IMR-90 (cell line): ENCODE measurements at regions not wholly inside any gene's neighbourhood (a gene's known extent, or its start where the extent isn't known, plus 50 kb on each side); places are given as distances from the start of the nearest gene placed in this dataset.
"Not testable (repeated sequence)": the region's sequence is repeated elsewhere in the genome, so short reads cannot be mapped to it uniquely, and the experiment has no call there.

ENCODE experiments used
- ATAC-seq: fragments of 200-7000 bp; cut with Tn5 transposase; 2 replicates; pipeline ENCODE4 v1.9.1; 2020; ENCODE audit warnings: low read depth, mild to moderate bottlenecking, moderate library complexity
- BruUV-seq: library from RNA; stranded (reverse); fragments of 400-500 nt; replicated peaks from 2 replicates; lab custom pipeline; 2021; lab: Mats Ljungman, UMichigan
- CTCF ChIA-PET: fragments of 300-600 bp; formaldehyde crosslinking; extraction: SDS; loops from one replicate; lab custom pipeline; 2021; ENCODE audit warnings: antibody characterized with exemption; lab: Yijun Ruan, JAX
- POLR2A ChIA-PET: fragments of 300-600 bp; sonication (Branson Sonifier 250); formaldehyde crosslinking; loops from one replicate; lab custom pipeline; 2022; ENCODE audit warnings: antibody characterized with exemption; ENCODE audit not compliant: unreplicated experiment; lab: Charles Lee
- DNase-seq: peaks from one replicate; pipeline ENCODE4 v3.0.0; 2013
- H2AFZ ChIP-seq: replicated peaks from 2 replicates; pipeline ENCODE3; 2013; ENCODE audit warnings: low read length, mild to moderate bottlenecking; ENCODE audit not compliant: poor library complexity
- H2AK5ac ChIP-seq: 2 replicates; pipeline ENCODE4 v1.6.1; 2013; ENCODE audit warnings: low read depth, low read length, inconsistent platforms
- H2AK9ac ChIP-seq: replicated peaks from 2 replicates; pipeline ENCODE3; 2013; ENCODE audit warnings: mild to moderate bottlenecking, low read depth, low read length, moderate library complexity; ENCODE audit not compliant: poor library complexity
- H2BK120ac ChIP-seq: 2 replicates; pipeline ENCODE4 v1.6.1; 2013; ENCODE audit warnings: low read depth, low read length, inconsistent platforms
- H2BK15ac ChIP-seq: 3 replicates; pipeline ENCODE4 v1.6.1; 2013; ENCODE audit warnings: low read depth, low read length, inconsistent platforms
- H2BK20ac ChIP-seq: 2 replicates; pipeline ENCODE4 v1.6.1; 2013; ENCODE audit warnings: low read depth, mild to moderate bottlenecking, inconsistent platforms, low read length, moderate library complexity
- H2BK5ac ChIP-seq: 2 replicates; pipeline ENCODE4 v1.6.1; 2013; ENCODE audit warnings: mild to moderate bottlenecking, low read depth, low read length, inconsistent platforms; ENCODE audit not compliant: poor library complexity, severe bottlenecking
- H3K14ac ChIP-seq: replicated peaks from 2 replicates; pipeline ENCODE4 v1.6.1; 2013; ENCODE audit warnings: low read depth, low read length, inconsistent platforms
- H3K18ac ChIP-seq: 2 replicates; pipeline ENCODE4 v1.6.1; 2013; ENCODE audit warnings: low read depth, low read length, control low read depth
- H3K23ac ChIP-seq: 2 replicates; pipeline ENCODE4 v1.6.1; 2013; ENCODE audit warnings: low read depth, low read length, inconsistent platforms
- H3K27ac ChIP-seq: 2 replicates; pipeline ENCODE4 v1.5.1; 2013; ENCODE audit warnings: mild to moderate bottlenecking, control low read depth, low read length; ENCODE audit not compliant: insufficient read depth
- H3K27me3 ChIP-seq: 2 replicates; pipeline ENCODE4 v1.6.1; 2013; ENCODE audit warnings: low read length; ENCODE audit not compliant: control insufficient read depth, insufficient read depth
- H3K36me3 ChIP-seq: 2 replicates; pipeline ENCODE4 v1.6.1; 2013; ENCODE audit warnings: low read length, mixed read lengths; ENCODE audit not compliant: control insufficient read depth, insufficient read depth
- H3K4ac ChIP-seq: 2 replicates; pipeline ENCODE4 v1.6.1; 2013; ENCODE audit warnings: low read depth, low read length, inconsistent platforms
- H3K4me1 ChIP-seq: 2 replicates; pipeline ENCODE4 v1.6.1; 2013; ENCODE audit warnings: low read length, mixed read lengths; ENCODE audit not compliant: control insufficient read depth, insufficient read depth
- H3K4me2 ChIP-seq: 2 replicates; pipeline ENCODE4 v1.6.1; 2013; ENCODE audit warnings: low read depth, mild to moderate bottlenecking, control low read depth, low read length, moderate library complexity
- H3K4me3 ChIP-seq: 2 replicates; pipeline ENCODE4 v1.5.1; 2013; ENCODE audit warnings: low read depth, mild to moderate bottlenecking, control low read depth, low read length, moderate library complexity; ENCODE audit not compliant: insufficient read depth
- H3K56ac ChIP-seq: 2 replicates; pipeline ENCODE4 v1.6.1; 2013; ENCODE audit warnings: low read length, inconsistent platforms; ENCODE audit not compliant: insufficient read depth; ENCODE audit errors: extremely low read depth
- H3K79me1 ChIP-seq, 2 experiments: 2 replicates each; pipeline ENCODE4 v1.6.1; 2013; ENCODE audit warnings: low read length in 2 of 2, inconsistent platforms in 1 of 2, low read depth in 1 of 2
- H3K9ac ChIP-seq: 2 replicates; pipeline ENCODE4 v1.6.1; 2013; ENCODE audit warnings: low read depth, low read length, control low read depth
- H3K9me1 ChIP-seq: 2 replicates; pipeline ENCODE4 v1.6.1; 2013; ENCODE audit warnings: low read length, inconsistent platforms; ENCODE audit not compliant: insufficient read depth
- H3K9me3 ChIP-seq: 2 replicates; pipeline ENCODE4 v1.6.1; 2013; ENCODE audit warnings: low read length; ENCODE audit not compliant: control insufficient read depth, insufficient read depth
- H4K20me1 ChIP-seq: 2 replicates; pipeline ENCODE4 v1.6.1; 2013; ENCODE audit warnings: low read length, inconsistent platforms; ENCODE audit not compliant: insufficient read depth
- H4K5ac ChIP-seq: 2 replicates; pipeline ENCODE4 v1.6.1; 2013; ENCODE audit warnings: mild to moderate bottlenecking, low read depth, low read length, control low read depth
- H4K8ac ChIP-seq, 2 experiments: 2 replicates each; pipeline ENCODE4 v1.6.1; 2013; ENCODE audit warnings: low read depth in 2 of 2, low read length in 2 of 2, control low read depth in 1 of 2, inconsistent platforms in 1 of 2
- H4K91ac ChIP-seq: 2 replicates; pipeline ENCODE4 v1.6.1; 2013; ENCODE audit warnings: low read depth, low read length, inconsistent platforms; ENCODE audit not compliant: insufficient read depth
- WGBS, 2 experiments: methylation state at CpG; one replicate each; pipeline versions ENCODE4 v1.1.5 to v1.1.7; 2013; ENCODE audit warnings: missing lambda C conversion rate in 2 of 2; ENCODE audit not compliant: insufficient read length in 1 of 2; ENCODE audit errors: extremely low coverage in 2 of 2; 5-methylcytosine and 5-hydroxymethylcytosine counted together
- dilution Hi-C: fragments of 300-500 bp; cut with HindIII; formaldehyde crosslinking; loops from one replicate; pipeline ENCODE4 v1.14.3; 2018; ENCODE audit warnings: low sequenced_read_pairs; ENCODE audit not compliant: unreplicated experiment
- in situ Hi-C: fragments of 300-500 bp; cut with MboI; formaldehyde crosslinking; loops from 3 replicates; pipeline ENCODE4 v1.14.3; 2019; ENCODE audit warnings: low sequenced_read_pairs, inconsistent platforms, mixed read lengths
- intact Hi-C: fragments of 100-400 bp; cut with micrococcal nuclease; formaldehyde crosslinking; loops from 2 replicates; pipeline ENCODE4 v1.10.0; 2022

DNA sequence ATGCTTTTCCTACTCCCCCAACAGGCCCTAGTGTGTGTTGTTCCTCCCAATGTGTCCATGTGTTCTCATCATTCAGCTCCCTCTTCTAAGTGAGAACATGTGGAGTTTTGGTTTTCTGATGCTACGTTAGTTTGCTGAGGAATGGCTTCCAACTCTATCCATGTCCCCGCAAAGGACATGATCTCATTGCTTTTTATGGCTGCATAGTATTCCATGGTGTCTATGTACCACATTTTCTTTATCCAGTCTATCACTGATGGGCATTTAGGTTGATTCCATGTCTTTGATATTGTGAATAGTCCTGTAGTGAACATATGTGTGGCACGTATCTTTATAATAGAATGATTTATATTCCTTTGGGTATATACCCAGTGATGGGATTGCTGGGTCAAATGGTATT, 72.5 kb upstream of the CCNY start:
- H3K9ac ChIP-seq, H2BK120ac ChIP-seq, H2AK9ac ChIP-seq, H3K23ac ChIP-seq, H2BK20ac ChIP-seq, H3K18ac ChIP-seq, ATAC-seq, H2BK5ac ChIP-seq, H3K36me3 ChIP-seq, dilution Hi-C loops, intact Hi-C loops, H4K8ac ChIP-seq, H4K20me1 ChIP-seq, H2AFZ ChIP-seq, H2BK15ac ChIP-seq, H3K4me1 ChIP-seq, H3K4me2 ChIP-seq, H3K14ac ChIP-seq, H3K9me1 ChIP-seq, H3K4ac ChIP-seq, H2AK5ac ChIP-seq, H3K79me1 ChIP-seq, POLR2A ChIA-PET, H4K5ac ChIP-seq, H3K9me3 ChIP-seq, H3K56ac ChIP-seq, in situ Hi-C loops, H3K27ac ChIP-seq, H3K27me3 ChIP-seq, DNase-seq, BruUV-seq, H3K4me3 ChIP-seq, H4K91ac ChIP-seq, CTCF ChIA-PET: not testable (repeated sequence)
- no CpG with 5 or more reads among the region's 3 CpGs for WGBS, 2 experiments

DNA sequence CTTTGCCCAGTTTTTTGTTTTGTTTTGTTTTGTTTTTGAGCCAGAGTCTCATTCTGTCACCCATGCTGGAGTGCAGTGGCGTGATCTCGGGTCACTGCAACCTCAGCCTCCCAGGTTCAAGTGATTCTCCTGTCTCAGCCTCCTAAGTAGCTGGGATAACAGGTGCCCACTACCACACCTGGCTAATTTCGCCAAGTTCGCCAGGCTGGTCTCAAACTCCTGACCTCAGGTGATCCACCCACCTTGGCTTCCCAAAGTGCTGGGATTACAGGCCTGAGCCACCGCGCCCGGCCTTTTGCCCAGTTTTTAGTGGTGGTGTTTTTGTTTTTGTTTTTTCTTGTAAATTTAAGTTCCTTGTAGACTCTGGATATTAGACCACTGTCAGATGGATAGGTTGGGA, 71.7 kb upstream of the CCNY start:
- H2AK9ac ChIP-seq, H3K4me3 ChIP-seq, H3K27me3 ChIP-seq, H3K9ac ChIP-seq, H2BK5ac ChIP-seq, H2AK5ac ChIP-seq, DNase-seq, H2AFZ ChIP-seq, H3K56ac ChIP-seq, H3K4me1 ChIP-seq, BruUV-seq, H3K4ac ChIP-seq, ATAC-seq, H4K8ac ChIP-seq, H3K18ac ChIP-seq, H2BK20ac ChIP-seq, H4K5ac ChIP-seq, POLR2A ChIA-PET, H3K9me3 ChIP-seq, H3K23ac ChIP-seq, H3K36me3 ChIP-seq, H3K9me1 ChIP-seq, H3K27ac ChIP-seq, H3K4me2 ChIP-seq, dilution Hi-C loops, in situ Hi-C loops, H4K91ac ChIP-seq, CTCF ChIA-PET, H4K20me1 ChIP-seq, H2BK120ac ChIP-seq, intact Hi-C loops, H3K14ac ChIP-seq, H3K79me1 ChIP-seq, H2BK15ac ChIP-seq: not testable (repeated sequence)
- WGBS, 2 experiments, result 100% methylated on average over 2 of the region's 7 CpGs; no CpG with 5 or more reads in 1 of the 2 experiments
